ENCODE measurements at regions not wholly inside any gene's neighbourhood (a gene's known extent, or its start where the extent isn't known, plus 50 kb on each side); places are given as distances from the start of the nearest gene placed in this dataset.

GRCh38 chr6:14972379-14973067 lies 273.3 kb upstream of the JARID2 start:
- peaks cover 8% of the 10 kb centered on the region for H3K9me3 Mint-ChIP-seq (ENCODE audit: unreplicated experiment)
- no peak overlapping the region for H3K4me3 Mint-ChIP-seq (ENCODE audit: unreplicated experiment)
- H3K27me3 Mint-ChIP-seq (ENCODE audit: unreplicated experiment), result peaks cover 7% of the 10 kb centered on the region
- H3K4me1 Mint-ChIP-seq (ENCODE audit: unreplicated experiment), result no peaks in the 10 kb centered on the region
- peaks cover 1% of the 10 kb centered on the region for H3K36me3 Mint-ChIP-seq (ENCODE audit: unreplicated experiment)
- H3K27ac Mint-ChIP-seq (ENCODE audit: unreplicated experiment), result no peak overlapping the region
- no peak for TF ChIP-seq CTCF (IDR thresholded peaks at IDR 0.05)
- no peak for DNase-seq (ENCODE audit: extremely low spot score, unreplicated experiment)

- peaks cover 1% of the 10 kb centered on the region for H3K36me3 Mint-ChIP-seq (ENCODE audit: unreplicated experiment)
- H3K4me3 Mint-ChIP-seq (ENCODE audit: unreplicated experiment), result no peak overlapping the region
- no peaks in the 10 kb centered on the region for H3K4me1 Mint-ChIP-seq (ENCODE audit: unreplicated experiment)
- H3K27ac Mint-ChIP-seq (ENCODE audit: unreplicated experiment), result no peak overlapping the region
- TF ChIP-seq CTCF (IDR thresholded peaks at IDR 0.05), result no peak
- DNase-seq (ENCODE audit: extremely low spot score, unreplicated experiment), result no peak
- peaks cover 4% of the 10 kb centered on the region for H3K9me3 Mint-ChIP-seq (ENCODE audit: unreplicated experiment)
- peaks cover 8% of the 10 kb centered on the region for H3K27me3 Mint-ChIP-seq (ENCODE audit: unreplicated experiment)
These were observed 271.5 kb upstream of the JARID2 start for GRCh38 chr6:14974372-14974771.

GRCh38 chr6:14974792-14975470 lies 270.9 kb upstream of the JARID2 start:
- peaks cover 8% of the 10 kb centered on the region for H3K27me3 Mint-ChIP-seq (ENCODE audit: unreplicated experiment)
- H3K4me3 Mint-ChIP-seq (ENCODE audit: unreplicated experiment), result no peak overlapping the region
- no peak for DNase-seq (ENCODE audit: extremely low spot score, unreplicated experiment)
- no peaks in the 10 kb centered on the region for H3K9me3 Mint-ChIP-seq (ENCODE audit: unreplicated experiment)
- no peaks in the 10 kb centered on the region for H3K4me1 Mint-ChIP-seq (ENCODE audit: unreplicated experiment)
- H3K27ac Mint-ChIP-seq (ENCODE audit: unreplicated experiment), result no peak overlapping the region
- no peak for TF ChIP-seq CTCF (IDR thresholded peaks at IDR 0.05)
- peaks cover 1% of the 10 kb centered on the region for H3K36me3 Mint-ChIP-seq (ENCODE audit: unreplicated experiment)

- H3K4me1 Mint-ChIP-seq (ENCODE audit: unreplicated experiment), result no peaks in the 10 kb centered on the region
- DNase-seq (ENCODE audit: extremely low spot score, unreplicated experiment), result no peak
- H3K36me3 Mint-ChIP-seq (ENCODE audit: unreplicated experiment), result peaks cover 1% of the 10 kb centered on the region
- H3K27ac Mint-ChIP-seq (ENCODE audit: unreplicated experiment), result no peak overlapping the region
- no peak overlapping the region for H3K4me3 Mint-ChIP-seq (ENCODE audit: unreplicated experiment)
- no peaks in the 10 kb centered on the region for H3K9me3 Mint-ChIP-seq (ENCODE audit: unreplicated experiment)
- H3K27me3 Mint-ChIP-seq (ENCODE audit: unreplicated experiment), result peaks cover 10% of the 10 kb centered on the region
- TF ChIP-seq CTCF (IDR thresholded peaks at IDR 0.05), result no peak
These were observed 270.4 kb upstream of the JARID2 start for GRCh38 chr6:14975471-14975817.

GRCh38 chr6:14977747-14978382 lies 268.0 kb upstream of the JARID2 start:
- no peak for TF ChIP-seq CTCF (IDR thresholded peaks at IDR 0.05)
- Mint-ChIP-seq H3K27me3 (ENCODE audit: unreplicated experiment) (peaks cover 19% of the 10 kb centered on the region), H3K4me3 (ENCODE audit: unreplicated experiment) (no peak overlapping the region), H3K9me3 (ENCODE audit: unreplicated experiment) (no peaks in the 10 kb centered on the region), H3K4me1 (ENCODE audit: unreplicated experiment) (no peaks in the 10 kb centered on the region), H3K36me3 (ENCODE audit: unreplicated experiment) (no peaks in the 10 kb centered on the region), H3K27ac (ENCODE audit: unreplicated experiment) (no peak overlapping the region)
- DNase-seq (ENCODE audit: extremely low spot score, unreplicated experiment), result no peak

Data from osteocyte (in vitro differentiated cells).